HG02678 (cell line): ENCODE measurements at regions not wholly inside any gene's neighbourhood (a gene's known extent, or its start where the extent isn't known, plus 50 kb on each side); places are given as distances from the start of the nearest gene placed in this dataset.

ENCODE experiments used
- ATAC-seq: cut with Tn5 transposase; IDR thresholded peaks from one replicate; pipeline ENCODE4 v1.9.1; 2021; ENCODE audit warnings: mild to moderate bottlenecking, moderate library complexity; ENCODE audit not compliant: unreplicated experiment

DNA sequence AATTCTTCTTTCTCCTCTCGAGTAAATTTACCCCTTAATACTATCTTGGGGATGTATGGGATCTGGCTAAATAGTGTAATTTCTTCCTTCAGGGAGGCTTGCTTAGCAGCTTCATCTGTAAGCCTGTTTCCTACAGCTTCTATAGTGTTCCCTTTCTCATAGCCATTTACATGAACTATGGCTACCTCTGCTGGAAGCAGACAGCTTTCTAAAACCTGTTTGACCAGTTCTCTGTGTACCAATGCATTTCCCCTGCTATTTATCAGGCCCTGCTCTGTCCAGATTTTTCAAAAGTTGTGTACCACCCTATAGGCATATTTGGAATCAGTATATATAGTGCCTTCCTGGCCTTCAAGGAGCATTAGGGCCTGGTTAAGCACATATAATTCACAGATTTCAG, 113.6 kb upstream of the PCDH9 start:
- no peak for ATAC-seq

DNA sequence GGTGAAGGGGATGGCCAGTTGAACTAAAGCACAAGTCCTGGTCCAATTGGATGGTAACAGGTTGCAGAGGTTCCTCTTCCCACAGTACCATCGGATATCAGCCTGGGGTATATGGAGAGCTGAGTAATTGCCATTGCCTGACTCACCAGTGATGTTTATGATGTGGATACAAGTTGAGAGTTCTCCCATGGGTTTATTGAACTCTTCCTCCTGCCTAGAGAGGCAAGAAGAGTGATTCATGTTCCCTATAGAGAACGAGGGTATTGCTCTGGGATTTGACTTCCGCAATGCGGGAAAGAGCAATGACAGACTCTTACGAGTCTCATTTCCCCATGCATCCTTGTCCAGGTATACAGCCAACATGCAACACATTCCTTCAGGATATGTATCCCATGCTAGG, 111.3 kb upstream of the PCDH9 start:
- ATAC-seq, result no peak

DNA sequence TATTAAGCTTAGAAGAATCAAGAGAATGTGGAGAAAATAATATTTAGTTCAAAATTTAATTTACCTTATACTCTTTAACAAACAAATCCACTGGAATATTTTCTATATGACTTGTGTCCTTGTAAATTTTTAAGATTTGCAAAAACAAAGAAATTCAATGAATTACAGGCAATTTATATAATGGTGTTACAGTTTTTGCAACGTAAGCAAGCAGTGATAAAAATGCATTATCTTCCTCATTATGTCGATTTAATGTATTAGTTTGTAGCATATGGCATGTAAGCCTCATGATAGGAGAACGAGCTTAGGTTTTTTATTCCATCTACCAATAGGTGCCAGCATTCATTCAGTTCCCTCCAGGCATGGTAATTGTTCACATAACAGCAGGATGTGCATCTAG, 100.0 kb upstream of the PCDH9 start:
- ATAC-seq, result no peak

DNA sequence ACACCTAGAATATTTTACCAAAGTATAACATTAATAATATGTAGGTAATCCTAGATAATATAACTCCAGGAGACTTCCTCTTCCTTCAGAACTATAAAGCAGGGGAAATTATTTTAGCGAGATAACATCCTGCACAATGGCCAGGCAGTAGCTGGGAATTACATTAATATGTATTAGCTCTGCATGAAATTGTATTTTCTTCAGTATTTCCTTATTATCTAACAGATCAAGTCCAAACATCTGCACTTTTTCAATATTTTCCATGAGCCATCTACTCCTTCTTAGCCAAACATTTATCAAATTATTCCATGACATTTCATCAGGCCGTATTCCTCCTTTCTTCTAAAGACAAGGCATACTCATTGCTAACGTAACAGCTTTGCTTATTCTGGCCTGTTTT, 98.8 kb upstream of the PCDH9 start:
- ATAC-seq, result no peak

DNA sequence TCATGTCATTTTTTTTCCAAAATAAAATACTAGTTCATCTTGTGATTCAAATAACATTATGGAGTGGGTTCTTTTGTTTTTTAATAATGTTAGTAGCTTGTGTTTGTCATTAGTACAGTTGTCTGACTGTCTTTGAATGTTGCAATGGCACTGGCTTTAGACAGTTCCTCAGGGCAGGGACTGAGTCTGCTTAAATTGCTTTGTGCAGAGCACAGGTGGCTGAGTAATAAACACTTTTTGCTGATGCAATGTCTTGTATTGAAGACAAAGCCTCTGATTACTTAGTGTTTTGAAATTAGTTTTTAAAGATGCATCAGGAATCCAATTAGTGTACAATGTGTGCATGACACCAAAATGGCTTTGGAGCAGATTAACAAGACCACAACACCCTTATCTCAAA, 88.7 kb upstream of the PCDH9 start:
- no peak for ATAC-seq

DNA sequence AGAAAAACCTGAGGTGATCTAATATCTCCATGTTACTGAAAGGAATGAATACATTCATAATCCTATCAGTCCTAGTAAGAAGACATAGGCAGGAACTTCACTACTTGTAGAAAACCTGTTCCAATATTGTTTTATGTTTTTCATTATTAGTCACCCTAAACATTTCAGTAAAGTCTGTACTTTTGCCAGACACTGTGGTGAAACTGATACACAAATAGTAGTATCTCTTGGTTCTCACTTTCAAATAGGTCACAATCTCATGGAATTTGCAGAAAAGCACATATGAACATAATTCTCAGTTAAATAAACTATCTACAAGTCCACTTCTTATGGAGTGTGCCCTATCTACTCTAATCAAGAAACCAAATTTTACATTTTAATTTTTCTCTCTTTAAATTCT, 88.3 kb upstream of the PCDH9 start:
- no peak for ATAC-seq

DNA sequence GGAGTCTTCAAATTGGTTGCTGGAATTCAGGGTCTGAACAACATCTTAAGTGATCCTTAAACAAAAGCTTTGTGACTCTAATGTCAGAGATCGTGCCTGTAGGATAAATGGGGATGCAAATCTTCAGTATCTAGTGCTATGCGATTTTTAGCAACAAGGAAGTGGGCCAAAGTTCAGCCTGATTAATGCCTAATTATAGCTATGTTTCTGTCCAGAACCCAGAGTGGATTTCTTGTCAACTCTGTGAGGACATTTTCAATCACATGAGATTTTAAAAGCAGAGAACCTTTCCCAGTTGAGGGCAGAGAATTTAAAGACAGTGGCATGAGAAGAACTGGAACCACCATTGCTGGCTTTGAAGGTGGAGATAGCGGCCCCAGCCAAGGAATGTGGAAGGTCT, 84.3 kb upstream of the PCDH9 start:
- no peak for ATAC-seq

DNA sequence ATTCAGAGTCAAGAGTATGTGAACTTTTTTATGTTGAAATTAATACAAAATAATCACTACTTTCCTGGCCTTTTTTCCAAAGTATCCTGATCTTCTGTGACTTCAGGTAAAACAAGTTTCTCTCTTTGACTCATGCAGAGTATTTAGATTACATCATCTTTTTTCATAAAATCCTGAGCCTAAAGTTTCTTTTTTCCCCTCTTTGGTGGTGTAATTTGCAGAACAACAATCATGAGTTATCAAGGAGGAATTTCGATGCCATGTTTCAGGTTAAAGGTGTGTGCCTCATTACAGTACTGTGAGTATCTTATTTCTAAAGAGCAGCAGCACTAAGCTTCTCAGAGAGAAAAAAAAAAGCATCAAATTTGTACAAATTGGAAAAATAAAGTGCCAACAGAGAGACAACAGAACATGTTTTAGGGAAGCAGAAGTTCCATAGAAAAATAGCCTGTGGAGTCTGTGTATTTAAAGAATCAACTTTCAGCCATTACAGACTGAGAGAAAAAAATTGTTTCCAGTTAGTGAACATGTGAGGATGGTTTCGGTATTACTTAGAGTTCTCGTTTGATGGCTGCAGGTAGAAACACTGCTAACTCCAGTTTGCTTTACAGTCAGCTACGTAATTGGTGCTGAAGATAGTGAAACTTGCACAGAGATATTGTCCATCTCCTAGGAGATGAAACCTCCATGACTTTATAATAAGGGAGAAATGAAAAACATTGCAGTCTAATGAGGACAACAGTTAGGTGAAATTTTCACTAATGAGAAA, 78.1 kb upstream of the PCDH9 start:
- ATAC-seq, result no peak

DNA sequence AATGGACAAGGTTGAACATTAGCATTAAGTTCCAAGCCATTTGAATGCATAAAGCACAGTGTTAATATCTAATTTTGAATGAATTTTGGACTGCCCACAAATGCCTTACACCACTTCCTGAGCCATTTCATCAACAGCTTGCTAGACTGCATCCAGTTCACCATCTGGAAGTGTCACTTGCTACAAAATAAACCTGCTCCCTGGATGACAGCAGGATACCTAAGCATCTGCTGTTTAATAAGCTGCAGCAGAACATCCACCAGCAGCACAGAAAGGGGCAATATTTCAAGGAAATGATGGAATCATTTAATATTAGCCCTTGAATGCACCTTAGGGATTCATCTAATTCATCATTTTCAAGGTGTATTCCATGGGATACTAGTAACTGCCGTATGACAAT, 76.6 kb upstream of the PCDH9 start:
- no peak for ATAC-seq

DNA sequence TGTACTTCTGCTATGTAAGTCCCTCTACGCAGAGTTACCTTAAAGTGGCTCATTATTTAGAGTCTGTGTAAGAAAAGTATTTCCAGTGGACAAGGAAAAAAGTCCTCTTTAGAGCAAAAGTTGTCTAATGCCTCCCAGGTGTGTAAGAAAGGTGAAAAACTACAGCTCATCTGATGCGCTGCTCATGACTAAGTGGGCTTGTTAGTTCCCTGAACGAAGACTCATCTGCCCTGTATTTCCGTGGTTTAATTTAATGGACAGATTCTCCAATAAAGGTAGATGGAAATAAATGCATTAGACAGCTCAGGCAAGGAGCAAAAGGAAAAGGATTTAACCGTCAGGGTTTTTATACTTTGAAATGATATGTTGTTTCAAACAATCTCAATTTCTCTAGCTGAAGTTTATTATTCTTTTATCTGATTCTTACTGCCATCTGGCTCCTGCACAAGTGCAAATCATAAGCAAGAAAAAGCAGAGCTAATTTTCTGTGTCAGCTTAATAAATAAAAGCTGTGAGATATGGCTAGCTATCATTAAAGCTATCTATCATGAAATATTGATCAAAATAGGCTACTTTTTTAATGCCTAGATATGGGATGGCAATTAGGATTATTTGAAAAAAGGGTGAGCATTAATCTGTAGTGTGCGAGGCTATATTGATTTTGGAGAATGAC, 73.7 kb upstream of the PCDH9 start:
- no peak for ATAC-seq

DNA sequence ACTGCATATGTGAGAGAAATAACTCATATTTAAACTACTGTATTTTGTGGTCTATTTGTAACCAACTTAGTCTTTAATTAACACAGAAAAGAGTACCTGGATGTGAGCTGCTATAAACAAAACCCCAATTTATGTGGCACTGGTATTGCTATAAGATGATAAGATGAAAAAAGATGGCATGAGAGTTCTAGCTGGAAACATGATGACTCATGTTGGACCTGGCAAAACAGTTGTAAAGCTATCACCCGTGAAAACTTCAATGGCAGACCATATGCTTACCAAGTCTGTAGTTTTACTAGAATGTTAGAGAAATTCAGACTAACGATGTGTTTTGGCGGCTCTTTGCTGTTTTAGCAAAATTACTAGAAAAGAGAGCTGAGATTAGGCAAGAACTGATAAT, 69.6 kb upstream of the PCDH9 start:
- ATAC-seq, result no peak

DNA sequence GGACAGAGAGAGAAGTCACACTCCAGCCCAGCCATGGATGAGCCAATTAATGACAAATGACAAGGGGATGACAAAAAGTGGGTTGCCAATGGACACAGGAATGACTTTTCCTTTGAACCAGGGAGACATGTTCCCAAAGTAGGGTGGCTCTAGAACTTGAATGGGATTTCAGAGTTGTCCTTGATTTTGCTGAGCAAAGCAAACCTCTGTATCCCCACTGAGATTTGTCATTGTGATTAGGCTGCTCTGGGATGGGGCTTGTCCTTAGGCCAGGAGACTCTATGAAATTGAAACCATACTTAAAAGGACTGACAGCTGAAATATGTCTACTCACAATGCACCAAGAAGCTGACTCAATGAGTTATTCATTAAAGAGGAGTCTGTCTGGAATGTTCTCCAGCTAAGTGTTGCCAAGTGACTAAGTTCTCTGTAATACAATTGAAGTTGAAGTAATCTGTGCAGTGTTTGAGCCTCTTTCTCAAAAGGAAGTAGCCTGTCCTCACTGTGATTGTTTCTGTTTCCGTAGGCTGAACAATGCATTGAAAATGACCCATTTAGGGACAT, 69.0 kb upstream of the PCDH9 start:
- no peak for ATAC-seq

DNA sequence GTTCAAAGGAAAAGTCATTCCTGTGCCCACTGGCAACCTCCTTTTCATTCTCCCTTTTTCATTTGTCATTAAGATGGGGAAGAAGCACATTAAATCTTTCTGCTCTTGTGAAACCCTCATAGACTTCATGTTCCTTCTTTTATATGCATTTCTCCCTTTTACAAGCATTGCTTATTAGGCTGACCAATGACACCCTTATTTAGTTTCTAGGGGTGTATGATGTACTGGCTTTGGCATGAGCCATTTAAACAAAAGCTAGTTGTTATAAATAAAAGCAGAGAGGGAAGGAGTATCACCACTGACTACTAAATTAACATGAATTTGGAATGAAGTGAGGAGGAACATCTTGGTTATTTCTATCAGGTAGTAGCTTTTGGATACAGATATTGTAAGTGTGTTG, 68.2 kb upstream of the PCDH9 start:
- ATAC-seq, result no peak

DNA sequence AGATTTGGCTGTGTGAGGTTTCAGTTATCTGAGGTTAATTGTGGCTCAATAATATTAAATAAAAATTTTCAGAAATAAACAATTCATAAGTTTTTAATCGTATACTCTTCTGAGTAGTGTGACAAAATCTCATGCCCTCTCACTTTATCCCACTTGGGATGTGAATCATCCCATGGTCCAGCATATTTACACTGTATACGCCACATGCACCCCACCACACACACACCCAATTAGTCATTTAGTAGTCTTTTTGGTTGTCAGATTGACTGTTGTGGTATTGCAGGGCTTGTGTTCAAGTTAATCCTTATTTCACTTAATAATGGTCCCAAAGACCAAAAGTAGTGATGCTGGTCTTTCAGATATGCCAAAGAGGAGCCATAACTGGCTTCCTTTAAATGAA, 66.4 kb upstream of the PCDH9 start:
- ATAC-seq, result no peak

DNA sequence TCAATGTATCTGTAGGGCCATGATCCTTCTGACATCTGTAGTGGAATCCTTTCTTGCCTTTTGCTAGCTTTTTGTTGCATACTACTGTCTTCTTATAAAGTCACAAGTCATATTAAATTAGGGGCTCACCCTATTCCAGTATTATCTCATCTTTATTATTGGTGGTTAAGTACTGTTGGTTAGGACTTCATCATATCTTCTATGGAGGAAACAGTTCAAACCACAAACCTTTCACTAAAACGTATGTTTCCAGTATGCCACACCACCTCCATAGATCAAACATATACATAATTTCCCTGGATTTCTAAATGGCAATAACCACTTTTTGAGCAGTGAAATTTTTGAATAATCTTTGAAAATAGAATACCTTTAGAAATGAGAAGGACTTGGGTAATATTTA, 62.8 kb upstream of the PCDH9 start:
- no peak for ATAC-seq

DNA sequence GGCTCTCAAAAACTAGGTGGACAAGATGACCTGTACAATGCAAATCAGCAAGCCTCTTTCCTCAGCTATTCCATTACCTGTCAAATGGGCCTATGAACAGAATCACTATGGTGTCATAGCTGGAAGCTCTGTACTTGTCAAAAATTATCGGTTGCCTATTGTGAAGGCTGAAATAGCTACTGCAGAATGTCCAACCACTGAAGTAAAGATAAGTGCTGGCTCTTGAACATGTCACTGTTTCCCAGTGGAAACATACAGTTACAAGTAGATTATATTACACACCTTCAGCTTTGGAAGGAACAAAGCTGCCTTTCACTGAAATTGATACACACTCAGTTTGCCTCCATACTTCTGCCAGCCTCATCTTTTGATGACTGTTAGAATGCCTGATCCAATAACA, 55.5 kb upstream of the PCDH9 start:
- no peak for ATAC-seq

DNA sequence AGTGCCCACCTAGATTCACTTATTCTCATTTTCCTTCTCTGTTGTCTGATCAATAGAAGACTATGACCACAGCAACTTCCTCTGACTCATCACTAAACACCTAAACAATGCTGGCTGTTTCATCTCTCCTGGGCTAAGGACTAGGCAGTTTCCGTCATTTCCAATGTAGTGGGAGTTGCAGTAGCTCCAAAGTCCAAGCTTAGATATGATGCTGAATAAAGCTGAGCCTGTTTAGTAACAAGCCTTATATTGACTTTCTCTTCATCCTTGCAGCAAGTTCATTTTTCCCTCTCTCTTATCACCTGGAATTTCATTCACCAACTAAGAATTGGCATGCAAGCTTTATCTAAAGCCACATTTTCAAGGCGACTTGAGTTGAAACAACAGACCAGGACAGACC, 53.5 kb upstream of the PCDH9 start:
- no peak for ATAC-seq

DNA sequence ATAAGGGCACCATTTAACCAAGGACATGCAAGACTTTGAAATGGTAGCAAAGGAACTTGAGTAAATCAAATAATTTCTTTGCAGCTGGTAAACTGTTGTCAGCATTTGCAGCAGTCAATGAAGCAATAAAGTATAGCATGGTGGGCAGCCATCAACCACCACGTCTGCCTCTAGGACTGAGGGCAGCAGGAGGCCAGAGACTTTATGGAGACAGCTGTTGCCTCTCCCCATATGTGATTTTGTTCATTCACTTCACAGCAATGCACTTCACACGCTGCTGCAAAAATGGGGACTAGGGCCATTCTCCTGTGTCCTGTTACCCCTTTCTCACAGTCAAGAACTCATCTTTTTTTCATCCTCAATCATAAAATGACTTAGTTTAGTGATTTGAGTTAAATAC, 51.3 kb upstream of the PCDH9 start:
- ATAC-seq, result no peak
